ENCODE measurements at regions not wholly inside any gene's neighbourhood (a gene's known extent, or its start where the extent isn't known, plus 50 kb on each side); places are given as distances from the start of the nearest gene placed in this dataset.

GRCh38 chr2:217711188-217711587 lies 291.6 kb downstream of the TNS1 start:
- no peak overlapping the region for H2AFZ ChIP-seq
- no peaks in the 10 kb centered on the region for H3K79me2 ChIP-seq
- WGBS (ENCODE audit: low lambda C conversion rate, missing lambda C conversion rate) = 65% methylated on average over 4 of the region's 4 CpGs
- H3K4me2 ChIP-seq = no peak overlapping the region
- H3K9me3 ChIP-seq (ENCODE audit: low read depth) = no peaks in the 10 kb centered on the region
- H3K4me3 ChIP-seq = no peak overlapping the region
- peak overlapping the region; percentile 30 for H3K27ac ChIP-seq
- no peak for DNase-seq (ENCODE audit: low spot score)
- peaks cover 7% of the 10 kb centered on the region for H3K4me1 ChIP-seq (ENCODE audit: insufficient read depth)
- no peaks in the 10 kb centered on the region for H3K9me2 ChIP-seq (replicated peaks; ENCODE audit: insufficient read depth)
- TF ChIP-seq EZH2 (IDR thresholded peaks at IDR 0.05; ENCODE audit: borderline replicate concordance) = no peak
- TF ChIP-seq CTCF (IDR thresholded peaks at IDR 0.05; ENCODE audit: poor library complexity) = no peak
- no peak for TF ChIP-seq EZH2phosphoT487 (IDR thresholded peaks at IDR 0.05; ENCODE audit: low read depth, severe bottlenecking, unreplicated experiment)
- H3K36me3 ChIP-seq (replicated peaks; ENCODE audit: insufficient read depth, low read depth) = no peaks in the 10 kb centered on the region
- H3K27me3 ChIP-seq = no peaks in the 10 kb centered on the region
- no peaks in the 10 kb centered on the region for H4K20me1 ChIP-seq (ENCODE audit: insufficient read depth, poor library complexity, severe bottlenecking)

GRCh38 chr2:217710211-217710765 lies 292.5 kb downstream of the TNS1 start:
- Histone ChIP-seq H3K9me2 (replicated peaks; ENCODE audit: insufficient read depth) (no peaks in the 10 kb centered on the region), H3K4me1 (ENCODE audit: insufficient read depth) (peaks cover 7% of the 10 kb centered on the region), H3K36me3 (replicated peaks; ENCODE audit: insufficient read depth, low read depth) (no peaks in the 10 kb centered on the region), H3K79me2 (no peaks in the 10 kb centered on the region), H3K9me3 (ENCODE audit: low read depth) (no peaks in the 10 kb centered on the region), H3K27ac (peak overlapping the region; percentile 30), H2AFZ (no peak overlapping the region), H3K4me2 (no peak overlapping the region), H3K4me3 (no peak overlapping the region), H4K20me1 (ENCODE audit: insufficient read depth, poor library complexity, severe bottlenecking) (no peaks in the 10 kb centered on the region), H3K27me3 (no peaks in the 10 kb centered on the region)
- 35% methylated on average over 1 of the region's 1 CpG for WGBS (ENCODE audit: low lambda C conversion rate, missing lambda C conversion rate)
- TF ChIP-seq EZH2phosphoT487 (IDR thresholded peaks at IDR 0.05; ENCODE audit: low read depth, severe bottlenecking, unreplicated experiment) = no peak
- no peak for TF ChIP-seq CTCF (IDR thresholded peaks at IDR 0.05; ENCODE audit: poor library complexity)
- TF ChIP-seq EZH2 (IDR thresholded peaks at IDR 0.05; ENCODE audit: borderline replicate concordance) = no peak
- no peak for DNase-seq (ENCODE audit: low spot score)

GRCh38 chr2:217709478-217710210 lies 293.2 kb downstream of the TNS1 start:
- H4K20me1 ChIP-seq (ENCODE audit: insufficient read depth, poor library complexity, severe bottlenecking) = no peaks in the 10 kb centered on the region
- H3K27me3 ChIP-seq = no peaks in the 10 kb centered on the region
- H3K9me2 ChIP-seq (replicated peaks; ENCODE audit: insufficient read depth) = no peaks in the 10 kb centered on the region
- no peak overlapping the region for H3K27ac ChIP-seq
- peaks cover 4% of the 10 kb centered on the region for H3K4me1 ChIP-seq (ENCODE audit: insufficient read depth)
- TF ChIP-seq CTCF (IDR thresholded peaks at IDR 0.05; ENCODE audit: poor library complexity) (no peak), EZH2phosphoT487 (IDR thresholded peaks at IDR 0.05; ENCODE audit: low read depth, severe bottlenecking, unreplicated experiment) (no peak), EZH2 (IDR thresholded peaks at IDR 0.05; ENCODE audit: borderline replicate concordance) (no peak)
- no peaks in the 10 kb centered on the region for H3K79me2 ChIP-seq
- 78% methylated on average over 3 of the region's 3 CpGs for WGBS (ENCODE audit: low lambda C conversion rate, missing lambda C conversion rate)
- DNase-seq (ENCODE audit: low spot score) = no peak
- H2AFZ ChIP-seq = no peak overlapping the region
- no peaks in the 10 kb centered on the region for H3K36me3 ChIP-seq (replicated peaks; ENCODE audit: insufficient read depth, low read depth)
- no peak overlapping the region for H3K4me3 ChIP-seq
- no peaks in the 10 kb centered on the region for H3K9me3 ChIP-seq (ENCODE audit: low read depth)
- no peak overlapping the region for H3K4me2 ChIP-seq
